Nephron progenitor cell (in vitro differentiated cells): ENCODE measurements at regions not wholly inside any gene's neighbourhood (a gene's known extent, or its start where the extent isn't known, plus 50 kb on each side); places are given as distances from the start of the nearest gene placed in this dataset.

Experiments
- DNase-seq: peaks from one replicate; pipeline ENCODE4 v3.0.0; 2021
- H3K27ac Mint-ChIP-seq: 2 replicates; pipeline ENCODE4 v1.8.0; 2021; ENCODE audit warnings: mild to moderate bottlenecking, moderate library complexity, mixed read lengths
- H3K27me3 Mint-ChIP-seq: 2 replicates; pipeline ENCODE4 v1.8.0; 2021; ENCODE audit warnings: mild to moderate bottlenecking, low read depth, mixed read lengths; ENCODE audit not compliant: poor library complexity
- H3K36me3 Mint-ChIP-seq: 2 replicates; pipeline ENCODE4 v1.8.0; 2021; ENCODE audit warnings: low read depth, mixed read lengths
- H3K4me1 Mint-ChIP-seq: 2 replicates; pipeline ENCODE4 v1.8.0; 2021; ENCODE audit warnings: mixed read lengths
- H3K4me3 Mint-ChIP-seq: 2 replicates; pipeline ENCODE4 v1.8.0; 2021; ENCODE audit warnings: mild to moderate bottlenecking, moderate library complexity, mixed read lengths
- H3K9me3 Mint-ChIP-seq: 2 replicates; pipeline ENCODE4 v1.8.0; 2021; ENCODE audit warnings: mild to moderate bottlenecking, moderate library complexity, mixed read lengths
- CTCF ChIP-seq: fragments of 200-600 bp; sonication (generic); IDR thresholded peaks from 2 replicates; pipeline ENCODE4 v1.5.0; 2021; ENCODE audit warnings: antibody characterized with exemption

DNA sequence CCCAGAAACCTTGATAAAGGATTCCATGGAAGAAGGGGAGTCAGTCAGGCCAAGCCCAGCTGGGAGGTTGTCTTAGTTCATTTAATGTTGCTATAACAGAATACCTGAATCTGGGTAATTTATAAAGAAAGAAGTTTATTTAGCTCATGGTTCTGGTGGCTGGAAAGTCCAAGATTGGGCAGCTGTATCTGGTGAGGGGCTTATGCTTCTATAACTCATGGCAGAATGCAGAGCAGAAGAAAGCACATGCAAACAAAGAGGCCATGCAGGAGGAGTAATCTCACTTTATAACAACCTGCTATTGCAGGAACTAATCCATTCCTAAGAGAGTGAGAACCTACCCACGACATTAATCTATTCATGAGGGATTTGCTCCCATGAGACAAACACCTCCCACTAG is 54.2 kb upstream of the ANKRD1 start:
- no peak overlapping the region for H3K27ac Mint-ChIP-seq
- peaks cover 5% of the 10 kb centered on the region for H3K36me3 Mint-ChIP-seq
- H3K27me3 Mint-ChIP-seq = peaks cover 11% of the 10 kb centered on the region
- no peak for DNase-seq
- H3K9me3 Mint-ChIP-seq = peaks cover 23% of the 10 kb centered on the region
- H3K4me1 Mint-ChIP-seq = peaks cover 8% of the 10 kb centered on the region
- TF ChIP-seq CTCF = no peak
- no peak overlapping the region for H3K4me3 Mint-ChIP-seq

GRCh38 chr10:90977162-90977854 is 56.4 kb upstream of the ANKRD1 start:
- peaks cover 12% of the 10 kb centered on the region for H3K9me3 Mint-ChIP-seq
- TF ChIP-seq CTCF = no peak
- no peak for DNase-seq
- peaks cover 11% of the 10 kb centered on the region for H3K27me3 Mint-ChIP-seq
- no peaks in the 10 kb centered on the region for H3K36me3 Mint-ChIP-seq
- H3K27ac Mint-ChIP-seq = no peak overlapping the region
- H3K4me3 Mint-ChIP-seq = no peak overlapping the region
- no peaks in the 10 kb centered on the region for H3K4me1 Mint-ChIP-seq

DNA sequence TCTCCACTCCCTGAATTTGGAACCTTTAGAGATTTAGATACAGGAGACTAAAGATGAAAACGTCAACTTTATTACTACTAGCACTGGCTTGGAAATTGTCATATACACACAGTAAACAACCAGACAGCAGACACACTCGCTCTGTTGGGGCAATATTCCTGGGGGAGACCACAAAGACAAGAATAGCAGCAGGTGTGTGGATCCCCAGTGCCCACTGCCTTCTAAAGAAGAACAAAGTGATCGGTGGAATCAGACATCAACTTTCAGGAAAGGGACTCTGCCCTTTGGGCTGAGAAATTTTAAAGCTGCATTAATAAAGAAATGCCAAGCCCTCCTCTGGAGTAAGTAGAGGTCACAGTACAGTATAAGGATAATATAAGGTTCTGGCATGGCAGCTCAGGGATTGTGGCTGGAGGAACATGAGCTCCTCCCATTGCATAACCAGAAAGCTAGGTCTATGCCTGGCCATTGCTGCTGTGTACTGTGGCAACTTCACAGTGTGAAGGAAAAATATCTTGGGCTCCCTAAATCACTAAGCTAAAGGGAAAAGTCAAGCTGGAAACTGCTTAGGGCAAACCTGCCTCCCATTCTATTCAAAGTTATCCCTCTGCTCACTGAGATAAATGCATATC is 57.1 kb upstream of the ANKRD1 start:
- peaks cover 17% of the 10 kb centered on the region for H3K27me3 Mint-ChIP-seq
- no peak overlapping the region for H3K4me3 Mint-ChIP-seq
- no peak overlapping the region for H3K27ac Mint-ChIP-seq
- no peak for TF ChIP-seq CTCF
- H3K9me3 Mint-ChIP-seq = peaks cover 12% of the 10 kb centered on the region
- H3K4me1 Mint-ChIP-seq = no peaks in the 10 kb centered on the region
- no peaks in the 10 kb centered on the region for H3K36me3 Mint-ChIP-seq
- no peak for DNase-seq

DNA sequence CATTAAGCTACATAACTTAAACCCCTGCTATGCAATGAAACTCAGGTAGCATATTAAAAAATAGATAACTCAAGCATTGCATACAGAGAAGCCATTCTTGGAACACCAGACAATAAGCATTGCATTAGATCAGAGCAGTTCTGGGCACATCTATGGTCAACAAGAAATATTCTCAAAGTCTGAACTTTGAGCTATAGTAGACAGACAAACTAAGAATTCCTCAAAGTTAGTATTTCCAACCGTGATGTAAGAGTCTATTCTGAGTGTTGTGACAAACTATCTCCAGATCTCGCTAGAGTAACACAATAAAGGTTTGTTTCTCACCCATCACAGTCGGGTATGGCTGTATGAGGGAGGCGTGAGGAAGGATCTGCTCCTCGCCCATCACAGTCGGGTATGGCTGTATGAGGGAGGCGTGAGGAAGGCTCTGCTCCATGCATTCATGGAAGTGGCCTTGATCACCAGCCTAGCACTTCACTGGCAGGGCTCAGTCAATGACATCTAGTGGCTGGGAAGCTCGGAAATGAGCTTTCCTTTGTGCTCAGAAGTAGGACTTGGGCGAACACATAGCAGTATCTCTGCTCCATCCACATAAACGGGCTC is 61.6 kb upstream of the ANKRD1 start:
- Mint-ChIP-seq H3K9me3 (no peaks in the 10 kb centered on the region), H3K27ac (no peak overlapping the region)
- TF ChIP-seq CTCF = no peak

DNA sequence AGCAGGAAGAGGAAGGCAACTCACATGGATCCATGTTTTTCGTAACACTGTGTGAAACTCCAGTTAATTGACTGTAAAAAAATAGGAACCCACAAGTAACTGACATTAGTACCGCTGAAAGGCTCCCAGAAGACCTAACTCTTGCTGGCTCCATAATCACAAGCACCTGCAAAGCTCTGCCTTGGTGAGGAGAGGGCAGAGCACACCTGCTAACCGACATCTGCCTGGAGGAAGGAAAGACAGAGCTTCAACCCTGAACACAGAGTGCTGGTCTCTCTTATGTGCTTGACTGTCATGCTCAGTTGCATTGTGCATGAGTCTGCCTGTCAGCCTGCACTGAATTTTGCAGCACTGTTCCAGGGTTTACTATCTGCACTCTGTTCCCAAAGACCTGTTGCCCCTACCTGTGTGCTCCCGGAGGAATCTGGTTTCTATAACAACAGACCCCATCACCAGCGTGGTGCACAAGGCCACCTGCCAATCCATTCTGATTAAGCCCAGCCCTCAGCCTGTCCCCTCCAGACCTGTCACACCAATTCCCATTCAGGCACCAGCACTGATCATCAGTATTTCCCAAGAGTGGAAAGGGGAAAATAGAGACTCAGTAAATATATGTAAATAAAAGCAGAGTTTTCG is 63.1 kb upstream of the ANKRD1 start:
- no peaks in the 10 kb centered on the region for H3K36me3 Mint-ChIP-seq
- peaks cover 5% of the 10 kb centered on the region for H3K4me1 Mint-ChIP-seq
- no peak overlapping the region for H3K4me3 Mint-ChIP-seq
- no peak for DNase-seq
- no peak overlapping the region for H3K27ac Mint-ChIP-seq
- peaks cover 5% of the 10 kb centered on the region for H3K27me3 Mint-ChIP-seq
- no peak for TF ChIP-seq CTCF
- no peaks in the 10 kb centered on the region for H3K9me3 Mint-ChIP-seq

More for the DNA sequence above, 61.6 kb upstream of the ANKRD1 start:
- Mint-ChIP-seq H3K27me3 (peaks cover 5% of the 10 kb centered on the region), H3K36me3 (no peaks in the 10 kb centered on the region), H3K4me1 (peaks cover 5% of the 10 kb centered on the region), H3K4me3 (no peak overlapping the region)
- no peak for DNase-seq
